Ishikawa (cell line): ENCODE measurements at regions not wholly inside any gene's neighbourhood (a gene's known extent, or its start where the extent isn't known, plus 50 kb on each side); places are given as distances from the start of the nearest gene placed in this dataset.

Source experiments
- EGR1 ChIP-seq: IDR thresholded peaks from 2 replicates; pipeline ENCODE4 v1.6.1; 2012
- EP300 ChIP-seq: IDR thresholded peaks from 2 replicates; pipeline ENCODE4 v1.6.1; 2012; ENCODE audit warnings: borderline replicate concordance
- RAD21 ChIP-seq: IDR thresholded peaks from 2 replicates; pipeline ENCODE4 v1.6.1; 2012; ENCODE audit warnings: low read depth
- TAF1 ChIP-seq: IDR thresholded peaks from 2 replicates; pipeline ENCODE4 v1.6.1; 2012; ENCODE audit warnings: low read depth, mild to moderate bottlenecking
- YY1 ChIP-seq: IDR thresholded peaks from 2 replicates; pipeline ENCODE4 v1.6.1; 2012; ENCODE audit warnings: low read depth
- TF ChIP-seq, protein P1 (sequence below): IDR thresholded peaks from 2 replicates; pipeline ENCODE4 v1.6.1; 2012

DNA sequence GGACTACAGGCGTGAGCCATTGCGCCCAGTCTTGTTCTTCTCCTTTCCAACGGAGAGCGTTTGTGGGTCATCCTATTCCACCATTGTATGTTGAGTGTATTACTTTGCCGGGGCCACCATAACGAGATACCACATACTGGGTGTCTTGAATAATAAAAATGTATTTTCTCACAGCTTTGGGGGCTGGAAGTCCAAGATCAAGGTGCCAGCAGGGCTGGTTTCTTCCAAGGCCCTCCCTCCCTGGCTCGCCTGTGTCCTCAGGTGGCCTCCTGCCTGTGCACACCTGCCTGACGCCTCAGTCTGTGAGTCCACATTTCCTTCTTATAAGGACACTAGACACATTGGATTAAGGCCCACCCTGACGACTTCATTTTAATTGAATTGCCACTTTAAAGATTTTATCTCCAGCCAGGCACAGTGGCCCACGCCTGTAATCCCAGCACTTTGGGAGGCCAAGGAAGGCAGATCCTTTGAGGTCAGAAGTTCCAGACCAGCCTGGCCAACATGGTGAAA is 175.1 kb downstream of the C9orf50 start:
- TF ChIP-seq, protein P1, sequence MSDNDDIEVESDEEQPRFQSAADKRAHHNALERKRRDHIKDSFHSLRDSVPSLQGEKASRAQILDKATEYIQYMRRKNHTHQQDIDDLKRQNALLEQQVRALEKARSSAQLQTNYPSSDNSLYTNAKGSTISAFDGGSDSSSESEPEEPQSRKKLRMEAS, result no peak
- no peak for TF ChIP-seq YY1
- no peak for TF ChIP-seq RAD21
- no peak for TF ChIP-seq EGR1
- TF ChIP-seq EP300, result no peak
- no peak for TF ChIP-seq TAF1
